Body of pancreas (tissue), 4 donors: ENCODE measurements at regions not wholly inside any gene's neighbourhood (a gene's known extent, or its start where the extent isn't known, plus 50 kb on each side); places are given as distances from the start of the nearest gene placed in this dataset.

Experiments
- POLR2A ChIP-seq, 3 donors: fragments of 450-650 bp; IDR thresholded peaks; one replicate each; pipeline ENCODE4 v1.6.1; 2016; ENCODE audit warnings: antibody characterized with exemption in 3 of 3, mild to moderate bottlenecking in 2 of 3
- TF ChIP-seq, protein P1 (sequence below), 7 experiments: fragments of 450-650 bp in 4 of 7; fragments of 200-600 bp in 3 of 7; sonication (generic) in 3 of 7; IDR thresholded peaks; one replicate each; pipeline ENCODE4 v1.5.1; 2016 to 2019; ENCODE audit warnings: antibody characterized with exemption in 7 of 7

GRCh38 chr6:65876668-65877067 is 169.6 kb upstream of the EYS start:
- no peak for TF ChIP-seq POLR2A (IDR thresholded peaks at IDR 0.05)
- TF ChIP-seq, protein P1, sequence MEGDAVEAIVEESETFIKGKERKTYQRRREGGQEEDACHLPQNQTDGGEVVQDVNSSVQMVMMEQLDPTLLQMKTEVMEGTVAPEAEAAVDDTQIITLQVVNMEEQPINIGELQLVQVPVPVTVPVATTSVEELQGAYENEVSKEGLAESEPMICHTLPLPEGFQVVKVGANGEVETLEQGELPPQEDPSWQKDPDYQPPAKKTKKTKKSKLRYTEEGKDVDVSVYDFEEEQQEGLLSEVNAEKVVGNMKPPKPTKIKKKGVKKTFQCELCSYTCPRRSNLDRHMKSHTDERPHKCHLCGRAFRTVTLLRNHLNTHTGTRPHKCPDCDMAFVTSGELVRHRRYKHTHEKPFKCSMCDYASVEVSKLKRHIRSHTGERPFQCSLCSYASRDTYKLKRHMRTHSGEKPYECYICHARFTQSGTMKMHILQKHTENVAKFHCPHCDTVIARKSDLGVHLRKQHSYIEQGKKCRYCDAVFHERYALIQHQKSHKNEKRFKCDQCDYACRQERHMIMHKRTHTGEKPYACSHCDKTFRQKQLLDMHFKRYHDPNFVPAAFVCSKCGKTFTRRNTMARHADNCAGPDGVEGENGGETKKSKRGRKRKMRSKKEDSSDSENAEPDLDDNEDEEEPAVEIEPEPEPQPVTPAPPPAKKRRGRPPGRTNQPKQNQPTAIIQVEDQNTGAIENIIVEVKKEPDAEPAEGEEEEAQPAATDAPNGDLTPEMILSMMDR (IDR thresholded peaks at IDR 0.05), result no peak
